NCI-H1694 (cell line): ENCODE measurements at regions not wholly inside any gene's neighbourhood (a gene's known extent, or its start where the extent isn't known, plus 50 kb on each side); places are given as distances from the start of the nearest gene placed in this dataset.

ENCODE experiments used
- DNase-seq: peaks from one replicate; lab custom pipeline; 2025; lab: John Stamatoyannopoulos, UW

DNA sequence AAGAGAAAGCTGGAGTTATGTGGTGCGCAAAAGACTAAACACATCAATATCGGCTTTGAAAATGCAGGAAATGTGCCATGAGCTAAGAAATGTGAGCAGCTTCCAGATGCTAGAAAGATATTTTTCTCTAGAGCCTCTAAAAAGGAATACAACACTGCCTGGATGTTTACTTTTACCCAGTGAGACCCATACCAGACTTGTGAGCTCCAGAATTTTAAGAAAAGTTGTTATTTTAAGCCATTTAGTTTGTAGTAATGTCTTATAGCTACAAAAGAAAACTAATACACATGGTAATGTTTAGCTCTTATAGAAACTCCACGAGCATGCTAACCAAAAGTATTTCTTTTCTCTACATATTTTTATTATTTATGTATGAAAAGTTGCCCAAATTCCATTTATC, 1389.4 kb downstream of the C4orf33 start:
- DNase-seq: no peak

DNA sequence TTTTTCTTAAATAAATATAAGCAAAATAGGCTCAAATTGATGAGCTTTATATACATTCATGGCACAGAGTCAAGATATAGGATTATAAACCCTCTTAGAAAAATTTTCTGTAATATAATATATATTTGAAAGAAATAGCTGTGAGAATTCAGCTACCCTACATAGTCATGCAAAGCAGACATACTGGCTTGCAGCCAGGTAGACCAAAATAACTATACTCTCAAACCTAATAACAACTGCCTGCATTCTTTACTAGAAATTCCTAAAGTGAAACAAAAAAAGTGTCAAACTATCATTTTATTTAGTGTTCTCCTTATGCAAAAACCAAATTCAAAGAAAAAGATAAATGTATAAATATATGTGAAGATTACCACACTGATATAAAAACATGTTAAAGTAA, 1390.2 kb downstream of the C4orf33 start:
- DNase-seq: no peak

DNA sequence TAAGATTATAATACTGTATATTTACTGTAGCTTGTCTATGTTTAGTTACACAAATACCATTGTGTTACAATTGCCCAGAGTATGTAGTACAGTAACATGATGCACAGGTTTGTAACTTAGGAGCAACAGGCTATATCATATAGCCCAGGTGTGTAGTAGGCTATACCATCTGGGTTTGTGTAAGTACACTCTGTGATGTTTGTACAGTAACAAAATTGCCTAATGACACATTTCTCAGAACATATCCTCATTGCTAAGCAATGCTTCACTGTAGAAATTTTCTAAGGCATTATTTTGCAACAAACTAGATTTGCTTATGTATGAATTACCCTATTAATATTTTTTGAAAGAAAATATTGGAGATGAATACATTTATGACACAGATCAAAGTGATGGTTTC, 1390.9 kb downstream of the C4orf33 start:
- no peak for DNase-seq

DNA sequence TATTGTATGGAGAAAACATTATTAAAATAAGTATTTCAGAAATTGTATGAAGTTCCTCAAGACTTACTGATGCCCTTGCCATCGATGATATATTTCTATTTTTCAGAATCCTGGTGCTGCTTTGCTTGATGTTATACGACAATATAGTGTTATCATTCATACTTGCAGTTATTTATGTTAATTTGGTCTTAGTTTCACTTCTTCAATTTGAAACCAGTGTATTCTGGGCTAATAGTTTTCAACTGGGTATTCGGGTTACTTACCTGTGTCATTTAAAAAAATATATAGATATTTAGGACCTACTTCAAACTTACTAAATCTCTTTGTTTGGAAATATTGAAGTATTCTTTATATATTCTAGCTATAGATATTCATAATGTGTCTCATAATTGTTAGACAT, 1414.7 kb downstream of the C4orf33 start:
- no peak for DNase-seq

DNA sequence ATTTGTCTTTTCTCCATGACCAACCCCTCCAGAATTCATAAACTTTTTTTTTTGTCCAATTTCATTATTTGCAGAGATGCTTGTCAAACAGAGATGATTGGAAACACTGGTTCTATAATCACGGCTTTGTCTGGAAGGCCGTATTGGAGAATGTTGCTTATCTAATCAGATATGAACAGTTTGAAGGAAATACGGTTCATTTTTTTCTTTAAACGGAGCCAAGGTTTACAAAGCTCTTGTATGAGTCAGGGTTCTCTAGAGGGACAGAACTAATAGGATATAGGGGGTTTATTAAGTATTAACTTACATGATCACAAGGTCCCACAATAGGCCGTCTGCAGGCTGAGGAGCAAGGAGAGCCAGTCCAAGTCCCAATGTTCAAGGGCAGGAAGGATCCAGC, 1415.8 kb downstream of the C4orf33 start:
- no peak for DNase-seq

DNA sequence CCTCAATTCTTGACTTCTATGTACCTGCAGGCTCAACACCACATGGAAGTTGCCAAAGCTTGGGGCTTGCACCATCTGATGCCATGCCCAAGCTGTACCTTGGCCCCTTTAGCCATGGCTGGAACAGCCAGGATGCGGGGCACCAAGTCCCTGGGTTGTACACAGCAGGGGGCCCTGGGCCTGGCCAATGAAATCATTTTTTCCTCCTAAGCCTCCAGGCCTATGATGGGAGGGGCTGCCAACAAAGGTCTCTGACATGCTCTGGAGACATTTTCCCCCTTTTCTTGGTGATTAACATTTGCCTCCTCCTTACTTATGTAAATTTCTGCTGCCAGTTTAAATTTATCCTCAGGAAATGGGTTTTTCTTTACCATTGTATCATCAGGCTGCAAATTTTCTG, 1428.1 kb downstream of the C4orf33 start:
- DNase-seq: no peak

DNA sequence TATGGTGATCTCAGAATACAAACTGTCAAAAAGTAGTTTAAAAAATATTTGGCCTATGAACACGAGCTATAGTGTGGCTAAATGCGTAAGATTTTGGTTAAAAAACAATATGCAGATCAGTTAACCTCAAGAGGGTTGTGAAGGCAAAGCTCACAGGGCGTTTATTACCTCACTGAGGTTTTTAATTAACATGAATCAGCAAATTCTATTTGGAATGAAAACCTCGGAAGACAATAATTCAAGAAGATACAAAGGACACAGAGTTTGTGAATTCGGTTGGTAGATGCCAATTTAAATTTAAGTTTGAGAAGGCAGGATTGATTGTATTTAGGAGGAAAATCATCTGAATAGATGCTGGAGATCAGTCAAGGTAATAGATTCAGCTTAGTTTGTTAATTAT, 1434.6 kb downstream of the C4orf33 start:
- no peak for DNase-seq

DNA sequence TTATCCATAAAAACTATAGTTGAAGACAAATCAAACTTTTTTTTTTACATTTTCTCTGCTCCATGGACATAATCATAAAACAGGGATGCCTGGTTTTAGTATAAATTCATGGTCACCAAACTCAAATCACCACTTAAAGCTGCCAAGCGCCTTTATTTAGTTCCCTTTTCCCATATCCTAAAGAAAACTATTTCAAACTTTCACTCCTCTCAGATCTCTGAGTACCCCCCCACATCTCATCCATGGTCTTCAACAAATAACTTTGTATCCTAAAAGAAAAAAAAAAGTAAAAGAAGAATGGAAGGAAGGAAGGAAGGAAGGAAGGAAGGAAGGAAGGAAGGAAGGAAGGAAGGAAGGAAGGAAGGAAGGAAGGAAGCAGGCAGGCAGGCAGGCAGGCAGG, 1438.7 kb downstream of the C4orf33 start:
- DNase-seq: no peak

DNA sequence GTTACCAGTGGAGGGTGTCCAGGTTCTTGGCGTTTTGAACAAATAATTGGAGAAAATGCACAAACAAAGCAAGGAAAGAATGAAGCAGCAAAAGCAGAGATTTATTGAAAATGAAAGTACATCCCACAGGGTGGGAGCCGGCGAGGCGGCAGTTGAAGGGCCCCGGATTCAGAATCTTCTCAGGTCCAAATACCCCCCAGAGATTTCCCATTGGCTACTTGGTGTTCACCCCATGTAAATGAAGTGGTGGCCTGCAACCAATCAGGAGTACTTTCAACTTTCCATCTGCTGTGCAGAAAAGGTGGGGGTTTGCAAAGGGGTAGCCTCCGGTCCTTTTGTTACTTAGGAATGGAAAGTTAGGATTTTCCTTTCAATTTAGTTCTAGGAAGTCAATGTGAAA, 1447.0 kb downstream of the C4orf33 start:
- no peak for DNase-seq

DNA sequence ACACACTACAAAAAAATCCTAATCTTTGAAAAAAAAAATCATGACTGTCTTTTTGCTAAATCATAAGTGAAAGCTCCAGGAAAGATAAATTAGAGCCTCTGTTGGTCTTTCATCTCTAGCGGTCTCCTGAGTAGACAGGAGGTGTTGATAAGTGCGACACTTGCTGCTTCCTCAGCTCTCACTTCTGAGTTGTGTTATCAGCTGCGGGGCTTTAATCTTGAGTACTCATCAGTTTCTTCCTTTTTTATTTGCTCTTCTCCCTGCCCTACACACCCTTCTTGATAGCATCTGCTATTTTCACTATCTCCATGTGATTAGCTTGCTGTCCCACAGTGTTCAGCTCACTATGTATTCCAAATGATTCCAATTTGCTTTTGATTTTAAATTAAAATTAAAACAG, 1449.2 kb downstream of the C4orf33 start:
- no peak for DNase-seq

DNA sequence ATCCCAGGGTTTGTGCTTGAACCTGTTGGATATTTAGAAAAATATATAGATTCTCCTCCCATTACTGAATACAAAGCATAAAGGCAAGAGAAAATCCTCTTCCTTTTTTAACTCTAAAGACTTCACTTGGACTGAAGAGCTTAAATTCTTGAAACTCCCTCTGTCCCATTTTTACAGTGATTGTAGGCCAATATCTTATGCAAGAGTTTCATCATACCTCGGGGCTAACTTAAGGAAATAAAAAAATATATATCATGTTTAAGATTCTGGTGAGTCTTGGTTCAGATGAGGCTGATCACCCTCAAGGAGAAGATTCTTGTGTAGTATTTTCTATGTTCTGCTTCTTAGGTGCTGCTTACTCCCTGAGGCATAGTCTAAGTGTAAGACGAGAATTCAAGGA, 1449.6 kb downstream of the C4orf33 start:
- DNase-seq: no peak

DNA sequence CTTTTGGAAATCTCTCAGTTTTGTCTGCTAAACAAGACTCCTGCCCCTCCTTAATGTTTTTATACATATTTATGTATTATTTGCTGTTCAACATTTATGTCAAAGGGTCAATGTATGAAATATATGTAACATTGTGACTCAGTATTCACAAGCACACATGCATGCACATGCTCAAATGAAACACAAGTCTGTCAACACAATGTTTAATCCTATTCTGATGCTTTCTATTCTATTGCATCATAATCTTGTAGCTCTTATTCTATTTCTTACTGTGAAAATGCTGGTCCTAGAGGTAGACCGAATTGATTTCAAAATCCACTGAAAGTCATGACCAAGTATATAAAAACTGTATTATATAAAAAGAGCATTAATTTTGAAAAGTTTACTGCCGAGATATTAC, 1463.3 kb downstream of the C4orf33 start:
- DNase-seq: no peak

DNA sequence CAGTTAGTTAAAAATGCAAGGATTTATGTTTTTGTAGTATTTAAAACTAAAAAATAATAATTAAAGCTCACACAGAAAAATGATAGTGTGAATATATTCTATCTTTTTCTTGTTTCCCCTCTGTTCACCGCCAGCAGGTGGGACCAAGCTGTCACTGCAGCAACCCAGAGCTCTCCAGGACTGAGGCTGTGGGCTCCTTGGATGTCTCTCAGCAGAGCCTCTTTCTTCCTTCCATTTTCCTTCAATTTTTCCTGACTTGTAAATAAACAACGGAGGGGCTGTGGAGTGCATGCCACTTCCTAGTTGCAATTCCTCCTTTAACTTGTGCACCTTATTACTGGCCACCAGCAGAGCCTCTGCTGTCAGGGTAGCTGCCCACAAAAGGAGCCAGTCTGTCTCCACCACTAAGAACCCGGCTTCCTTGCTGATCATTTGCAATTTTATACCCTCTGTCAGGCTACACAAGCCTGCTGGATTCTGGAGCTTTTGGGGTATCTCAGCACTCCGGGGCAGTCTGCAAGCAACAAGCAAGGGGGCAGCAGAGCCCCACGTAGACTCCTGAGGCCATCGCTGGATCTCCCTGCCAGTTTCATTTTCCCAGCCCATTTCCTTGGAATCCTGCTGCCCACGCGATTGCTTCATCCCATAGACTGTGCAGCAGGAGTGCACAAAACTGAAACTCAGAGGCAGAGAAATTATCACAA, 1467.4 kb downstream of the C4orf33 start:
- DNase-seq: no peak

DNA sequence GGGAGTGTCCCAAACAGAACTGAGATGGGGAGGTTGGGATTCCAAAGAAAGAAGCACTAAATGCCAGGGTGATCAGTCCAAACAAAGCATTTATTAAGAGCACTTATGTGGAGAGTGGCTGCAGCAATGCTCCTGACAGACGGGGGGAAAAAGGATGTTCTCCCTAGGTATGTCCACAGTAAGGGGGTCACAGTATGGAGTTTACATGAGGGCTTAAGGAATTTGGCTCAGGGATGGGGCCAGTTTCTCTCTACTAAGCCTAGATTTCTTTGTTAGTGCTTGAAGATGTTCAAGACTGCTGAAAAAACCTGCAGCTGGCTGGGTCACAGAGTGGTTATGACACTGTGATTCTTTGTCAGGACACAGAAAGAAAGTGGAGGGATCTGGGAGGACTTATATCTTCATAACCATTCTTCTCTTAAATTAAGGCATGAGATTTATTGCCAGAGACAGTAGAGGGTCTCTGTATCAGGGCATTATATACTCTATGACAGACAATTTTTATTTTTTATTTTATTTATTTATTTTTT, 1468.0 kb downstream of the C4orf33 start:
- DNase-seq: no peak

DNA sequence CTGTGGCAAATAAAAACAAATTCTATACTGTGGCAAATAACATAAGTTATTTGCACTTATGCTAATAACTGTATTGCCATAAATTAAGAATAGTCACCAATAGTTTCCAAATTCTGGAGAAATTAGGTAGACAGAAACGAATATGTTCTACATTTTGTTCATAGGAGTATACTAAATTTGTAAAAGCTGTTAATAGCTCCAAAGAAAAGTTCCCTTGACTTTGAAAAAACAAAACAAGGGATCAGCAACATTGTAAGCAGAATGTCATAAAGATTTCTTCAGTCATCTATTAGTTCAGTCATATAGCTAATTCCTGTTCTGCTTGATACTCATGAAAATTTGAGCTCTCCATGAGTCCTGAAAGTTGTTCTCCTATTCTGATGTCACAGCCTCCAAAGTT, 1472.8 kb downstream of the C4orf33 start:
- DNase-seq: peak; percentile 18

DNA sequence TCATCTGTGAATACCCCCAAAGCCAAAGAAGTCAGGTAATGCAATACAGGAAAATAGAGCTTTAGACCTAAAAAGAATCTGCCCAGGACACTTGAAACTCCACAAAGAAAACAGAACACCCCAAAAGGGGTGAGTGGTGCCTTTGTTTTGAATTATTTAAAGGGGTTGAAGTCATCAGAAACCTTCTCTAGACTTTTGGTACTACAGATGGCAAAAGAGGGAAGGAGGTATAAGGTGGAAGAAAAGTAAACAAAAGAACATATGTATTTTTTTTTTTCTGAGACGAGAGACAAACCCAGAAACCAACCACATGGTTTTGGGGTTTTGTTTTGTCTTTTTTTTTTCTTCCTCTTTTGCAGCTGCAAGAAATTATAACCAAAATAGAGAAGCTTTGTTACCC, 1477.8 kb downstream of the C4orf33 start:
- DNase-seq: no peak

DNA sequence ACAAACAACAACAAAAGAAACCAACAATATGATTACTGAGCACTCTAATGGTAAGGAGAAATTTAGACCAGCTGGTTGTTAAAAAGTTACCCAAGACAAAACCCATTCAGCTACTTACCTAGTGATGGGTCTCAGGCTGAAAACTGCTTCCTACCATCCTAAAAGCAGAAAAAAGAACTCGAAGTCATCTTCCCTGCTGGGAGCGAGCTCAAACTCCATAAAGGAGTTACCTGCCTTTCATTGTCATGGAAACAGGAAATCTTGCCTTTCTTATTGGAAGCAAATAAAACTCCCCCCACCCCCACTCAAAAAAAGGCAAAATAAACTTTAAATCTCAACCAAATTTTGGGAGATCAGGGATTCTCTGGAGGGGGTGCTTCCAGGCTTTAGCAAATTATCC, 1478.3 kb downstream of the C4orf33 start:
- no peak for DNase-seq

DNA sequence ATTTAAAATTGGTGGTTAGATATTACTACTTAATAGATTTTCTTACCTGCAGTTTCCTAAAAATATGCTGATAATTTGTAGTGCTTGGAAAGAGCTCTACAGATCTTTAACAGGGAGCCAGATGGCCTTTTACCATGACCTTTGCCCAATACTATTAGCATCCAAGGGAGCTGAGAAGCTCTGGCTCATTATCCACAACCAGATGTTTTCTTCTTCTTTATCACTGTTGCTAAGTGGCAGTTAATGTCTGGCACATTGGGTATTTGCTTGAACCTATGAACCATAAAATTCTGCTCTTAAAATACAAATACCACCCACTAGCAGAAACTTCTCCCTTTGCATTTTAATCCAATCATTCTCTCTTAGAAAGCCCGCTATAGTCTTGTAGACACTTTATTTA, 1480.3 kb downstream of the C4orf33 start:
- peak; percentile 56 for DNase-seq

DNA sequence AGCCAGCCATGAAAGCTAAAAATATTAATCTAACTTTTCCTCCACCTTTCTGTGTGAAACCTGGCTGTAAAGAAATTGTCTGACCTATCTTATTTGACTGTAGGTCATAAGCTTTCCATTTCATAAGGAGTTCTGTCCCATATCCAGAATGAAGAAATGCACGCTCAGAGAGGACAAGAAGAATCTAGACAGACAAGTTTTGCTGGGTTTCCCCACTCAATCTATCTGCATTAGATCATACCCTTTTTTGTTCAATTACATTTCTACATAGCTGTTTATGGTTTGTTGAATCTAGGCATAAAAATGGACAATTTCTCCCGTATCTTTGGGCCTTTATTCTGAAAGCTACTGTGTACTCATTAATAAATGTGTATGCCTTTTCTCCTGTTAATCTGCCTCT, 1495.1 kb downstream of the C4orf33 start:
- no peak for DNase-seq

DNA sequence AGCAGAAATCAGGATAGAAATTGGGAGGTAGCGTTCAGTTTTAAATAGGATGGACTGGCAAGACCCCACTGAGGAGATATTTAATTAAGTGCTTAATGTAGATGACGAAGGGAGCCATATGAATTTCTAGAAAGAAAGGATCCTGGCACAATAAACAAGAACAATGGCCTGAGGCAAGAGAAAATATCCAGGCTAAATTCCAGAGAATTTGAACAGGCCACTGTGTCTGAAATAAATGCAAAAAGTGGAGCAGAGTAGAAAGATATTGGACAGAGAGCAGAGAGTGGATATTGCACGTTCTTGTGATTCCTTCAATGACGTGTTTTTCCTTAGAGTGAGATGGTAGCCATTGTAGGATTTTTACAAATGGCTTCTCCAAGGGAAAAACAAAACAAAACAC, 1504.8 kb downstream of the C4orf33 start:
- DNase-seq: no peak

DNA sequence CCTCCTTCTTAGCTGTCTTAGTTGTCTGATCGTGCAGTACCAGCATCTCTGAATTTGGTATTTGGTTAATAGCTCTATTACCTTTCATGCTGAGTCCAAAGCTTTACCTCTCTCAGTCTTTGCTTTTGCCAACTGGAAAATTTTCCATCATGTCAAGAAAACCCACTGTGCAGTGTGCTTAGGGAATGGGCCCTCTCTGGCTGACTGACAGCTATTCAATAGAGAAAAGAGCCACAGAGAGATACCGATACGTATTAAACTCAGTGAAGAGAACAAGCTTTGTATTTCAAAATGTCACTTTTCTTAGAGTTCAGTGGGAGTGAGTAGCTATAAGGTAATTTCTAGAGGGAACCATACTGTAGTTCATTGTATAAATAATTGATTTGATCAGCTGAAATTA, 1507.1 kb downstream of the C4orf33 start:
- DNase-seq: no peak

DNA sequence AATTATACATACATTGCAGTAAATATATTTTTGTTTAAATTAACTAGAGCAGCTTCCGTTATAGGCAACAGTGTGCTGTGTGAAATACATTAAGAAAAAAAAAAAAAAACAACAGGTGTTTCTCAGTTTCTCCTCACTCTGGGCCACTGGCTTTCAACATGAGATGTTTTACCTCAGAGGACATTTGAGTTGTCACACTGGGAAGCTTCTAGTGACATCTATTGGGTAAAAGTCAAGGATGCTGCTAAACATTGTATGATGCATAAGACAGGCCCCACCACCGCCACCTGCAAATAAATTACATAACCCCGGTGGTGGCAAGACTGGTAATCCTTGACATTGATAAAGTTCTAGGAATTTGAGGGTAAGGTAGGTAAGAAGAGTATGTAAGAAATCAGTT, 1512.2 kb downstream of the C4orf33 start:
- DNase-seq: no peak

DNA sequence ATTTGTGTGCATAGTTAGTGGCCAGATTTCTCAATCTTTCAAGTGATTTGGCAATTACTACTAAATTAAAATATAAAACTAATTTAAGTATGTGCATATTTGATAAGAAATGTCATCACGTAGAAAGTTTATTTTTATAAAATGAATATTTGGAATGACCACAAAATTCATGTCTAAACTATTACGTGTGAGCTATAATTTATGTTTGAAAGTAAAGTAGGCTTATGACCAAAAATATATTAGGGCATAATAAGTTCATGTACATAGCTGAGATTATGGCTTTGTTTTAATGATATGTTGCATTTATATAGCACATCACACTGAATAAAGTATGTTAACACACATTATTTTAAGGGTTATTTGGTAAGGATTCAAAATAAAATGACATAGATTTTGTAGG, 1532.6 kb downstream of the C4orf33 start:
- DNase-seq: no peak
